ENCODE measurements at regions not wholly inside any gene's neighbourhood (a gene's known extent, or its start where the extent isn't known, plus 50 kb on each side); places are given as distances from the start of the nearest gene placed in this dataset.

DNA sequence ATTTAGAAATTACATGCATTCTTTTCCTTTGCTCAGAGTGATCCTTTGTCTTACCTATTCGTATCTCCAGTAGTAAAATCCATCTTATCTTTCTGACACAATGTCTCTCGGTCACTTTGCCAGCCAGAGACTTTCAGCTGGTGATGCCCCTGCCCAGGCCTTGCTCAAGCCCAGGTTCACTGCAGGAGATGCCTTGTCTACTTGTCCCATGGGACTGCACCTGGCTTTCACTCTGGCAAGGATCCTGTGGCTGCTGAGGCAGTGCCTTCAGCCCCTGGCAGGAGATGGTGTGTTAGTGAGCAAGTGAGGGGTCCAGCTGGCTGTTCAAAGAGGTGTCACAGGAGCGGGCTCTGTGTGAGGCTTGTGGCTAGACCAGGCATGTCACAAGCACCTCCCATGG is 1268.9 kb downstream of the OTOL1 start:
- Histone ChIP-seq H3K4me1 (ENCODE audit: insufficient read depth, poor library complexity, severe bottlenecking) (no peaks in the 10 kb centered on the region), H3K27ac (ENCODE audit: poor library complexity, severe bottlenecking) (no peak overlapping the region), H3K9me3 (ENCODE audit: severe bottlenecking) (no peaks in the 10 kb centered on the region), H3K36me3 (ENCODE audit: low read depth) (no peaks in the 10 kb centered on the region), H3K27me3 (ENCODE audit: insufficient read depth, poor library complexity, severe bottlenecking) (no peaks in the 10 kb centered on the region), H3K4me3 (ENCODE audit: severe bottlenecking) (no peak overlapping the region)
- TF ChIP-seq, protein P1, sequence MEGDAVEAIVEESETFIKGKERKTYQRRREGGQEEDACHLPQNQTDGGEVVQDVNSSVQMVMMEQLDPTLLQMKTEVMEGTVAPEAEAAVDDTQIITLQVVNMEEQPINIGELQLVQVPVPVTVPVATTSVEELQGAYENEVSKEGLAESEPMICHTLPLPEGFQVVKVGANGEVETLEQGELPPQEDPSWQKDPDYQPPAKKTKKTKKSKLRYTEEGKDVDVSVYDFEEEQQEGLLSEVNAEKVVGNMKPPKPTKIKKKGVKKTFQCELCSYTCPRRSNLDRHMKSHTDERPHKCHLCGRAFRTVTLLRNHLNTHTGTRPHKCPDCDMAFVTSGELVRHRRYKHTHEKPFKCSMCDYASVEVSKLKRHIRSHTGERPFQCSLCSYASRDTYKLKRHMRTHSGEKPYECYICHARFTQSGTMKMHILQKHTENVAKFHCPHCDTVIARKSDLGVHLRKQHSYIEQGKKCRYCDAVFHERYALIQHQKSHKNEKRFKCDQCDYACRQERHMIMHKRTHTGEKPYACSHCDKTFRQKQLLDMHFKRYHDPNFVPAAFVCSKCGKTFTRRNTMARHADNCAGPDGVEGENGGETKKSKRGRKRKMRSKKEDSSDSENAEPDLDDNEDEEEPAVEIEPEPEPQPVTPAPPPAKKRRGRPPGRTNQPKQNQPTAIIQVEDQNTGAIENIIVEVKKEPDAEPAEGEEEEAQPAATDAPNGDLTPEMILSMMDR (IDR thresholded peaks at IDR 0.05; ENCODE audit: poor library complexity, severe bottlenecking) = no peak
- DNase-seq (ENCODE audit: low spot score) = no peak
- ATAC-seq (ENCODE audit: low read depth) = no peak

- DNase-seq (ENCODE audit: low spot score) (no peak), ATAC-seq (ENCODE audit: low read depth) (no peak)
- Histone ChIP-seq H3K27me3 (ENCODE audit: insufficient read depth, poor library complexity, severe bottlenecking) (no peaks in the 10 kb centered on the region), H3K9me3 (ENCODE audit: severe bottlenecking) (no peaks in the 10 kb centered on the region), H3K27ac (ENCODE audit: poor library complexity, severe bottlenecking) (no peak overlapping the region), H3K4me3 (ENCODE audit: severe bottlenecking) (no peak overlapping the region), H3K4me1 (ENCODE audit: insufficient read depth, poor library complexity, severe bottlenecking) (no peaks in the 10 kb centered on the region), H3K36me3 (ENCODE audit: low read depth) (no peaks in the 10 kb centered on the region)
- TF ChIP-seq, protein P1 (IDR thresholded peaks at IDR 0.05; ENCODE audit: poor library complexity, severe bottlenecking) = no peak
Observed at GRCh38 chr3:162769564-162769963, 1273.0 kb downstream of the OTOL1 start.

DNA sequence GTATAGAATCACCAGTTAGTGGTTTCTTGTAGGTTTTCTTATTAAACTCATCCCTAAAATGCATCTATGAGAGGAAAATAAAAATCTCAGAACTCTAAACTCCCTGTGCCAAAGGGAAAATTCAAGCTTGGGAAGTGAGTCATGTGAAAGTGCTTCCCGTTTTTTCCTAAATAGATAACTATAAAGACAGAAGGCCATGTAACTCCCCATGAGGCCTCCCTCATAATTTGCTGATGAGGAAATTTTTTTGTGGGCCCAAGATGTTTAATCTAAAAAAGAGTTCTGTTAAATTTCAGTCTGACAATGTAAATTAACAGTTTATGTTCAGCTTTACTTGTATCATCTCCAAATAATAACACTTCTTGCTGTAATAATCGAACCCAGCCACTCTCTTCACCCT is 1273.9 kb downstream of the OTOL1 start:
- DNase-seq (ENCODE audit: low spot score) = no peak
- Histone ChIP-seq H3K27ac (ENCODE audit: poor library complexity, severe bottlenecking) (no peak overlapping the region), H3K9me3 (ENCODE audit: severe bottlenecking) (no peaks in the 10 kb centered on the region), H3K27me3 (ENCODE audit: insufficient read depth, poor library complexity, severe bottlenecking) (no peaks in the 10 kb centered on the region), H3K4me1 (ENCODE audit: insufficient read depth, poor library complexity, severe bottlenecking) (no peaks in the 10 kb centered on the region), H3K4me3 (ENCODE audit: severe bottlenecking) (no peak overlapping the region), H3K36me3 (ENCODE audit: low read depth) (no peaks in the 10 kb centered on the region)
- ATAC-seq (ENCODE audit: low read depth) = no peak
- TF ChIP-seq, protein P1 (IDR thresholded peaks at IDR 0.05; ENCODE audit: poor library complexity, severe bottlenecking) = no peak

DNA sequence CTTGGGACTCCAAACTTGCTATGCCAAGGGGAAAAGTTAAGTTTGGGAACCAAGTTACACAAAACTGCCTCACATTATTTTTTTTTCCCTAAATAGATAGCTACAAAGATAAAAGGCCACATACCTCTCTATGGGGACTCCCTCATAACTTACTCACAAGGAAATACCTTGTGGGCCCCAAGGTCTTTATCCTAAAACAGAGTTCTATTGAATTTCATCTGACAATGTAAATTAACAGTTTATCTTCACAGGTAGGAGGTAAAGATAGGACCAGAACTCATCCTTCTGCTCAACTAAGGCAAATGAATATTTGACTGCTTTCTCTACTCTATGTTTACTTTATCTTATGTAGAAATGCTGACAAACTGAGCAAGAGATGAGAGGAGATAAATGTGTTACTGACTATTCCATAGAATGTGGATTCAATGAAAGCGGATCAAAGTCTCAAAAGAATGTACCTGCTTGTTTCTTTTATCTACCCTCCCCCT is 1278.0 kb downstream of the OTOL1 start:
- no peak overlapping the region for H3K27ac ChIP-seq (ENCODE audit: poor library complexity, severe bottlenecking)
- no peaks in the 10 kb centered on the region for H3K36me3 ChIP-seq (ENCODE audit: low read depth)
- H3K4me3 ChIP-seq (ENCODE audit: severe bottlenecking) = no peak overlapping the region
- H3K4me1 ChIP-seq (ENCODE audit: insufficient read depth, poor library complexity, severe bottlenecking) = no peaks in the 10 kb centered on the region
- H3K9me3 ChIP-seq (ENCODE audit: severe bottlenecking) = no peaks in the 10 kb centered on the region
- TF ChIP-seq, protein P1 (IDR thresholded peaks at IDR 0.05; ENCODE audit: poor library complexity, severe bottlenecking) = no peak
- ATAC-seq (ENCODE audit: low read depth) (no peak), DNase-seq (ENCODE audit: low spot score) (no peak)
- H3K27me3 ChIP-seq (ENCODE audit: insufficient read depth, poor library complexity, severe bottlenecking) = no peaks in the 10 kb centered on the region

DNA sequence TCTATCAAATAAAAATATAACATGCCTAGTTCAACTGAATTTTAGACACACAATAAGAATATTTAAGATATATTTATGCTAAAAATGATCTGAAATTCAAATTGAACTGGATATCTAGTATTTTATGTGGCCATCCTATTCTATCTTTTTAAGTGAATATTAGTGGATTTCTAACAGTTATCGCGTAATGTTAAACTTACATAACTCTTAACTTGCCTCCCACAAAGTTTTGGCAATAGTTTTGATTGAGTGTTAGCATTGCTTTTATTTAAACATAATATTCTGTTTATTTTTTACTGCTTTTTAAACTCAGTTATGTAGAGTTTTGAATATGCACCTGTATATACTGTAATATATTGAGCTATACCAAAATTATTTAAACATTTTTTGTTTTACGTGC is 1279.5 kb downstream of the OTOL1 start:
- no peak for DNase-seq (ENCODE audit: low spot score)
- Histone ChIP-seq H3K36me3 (ENCODE audit: low read depth) (no peaks in the 10 kb centered on the region), H3K27ac (ENCODE audit: poor library complexity, severe bottlenecking) (no peak overlapping the region), H3K4me1 (ENCODE audit: insufficient read depth, poor library complexity, severe bottlenecking) (no peaks in the 10 kb centered on the region), H3K27me3 (ENCODE audit: insufficient read depth, poor library complexity, severe bottlenecking) (no peaks in the 10 kb centered on the region), H3K4me3 (ENCODE audit: severe bottlenecking) (no peak overlapping the region), H3K9me3 (ENCODE audit: severe bottlenecking) (no peaks in the 10 kb centered on the region)
- TF ChIP-seq, protein P1 (IDR thresholded peaks at IDR 0.05; ENCODE audit: poor library complexity, severe bottlenecking) = no peak
- ATAC-seq (ENCODE audit: low read depth) = no peak

Data from RWPE2 (cell line).